ENCODE measurements at regions not wholly inside any gene's neighbourhood (a gene's known extent, or its start where the extent isn't known, plus 50 kb on each side); places are given as distances from the start of the nearest gene placed in this dataset.

DNA sequence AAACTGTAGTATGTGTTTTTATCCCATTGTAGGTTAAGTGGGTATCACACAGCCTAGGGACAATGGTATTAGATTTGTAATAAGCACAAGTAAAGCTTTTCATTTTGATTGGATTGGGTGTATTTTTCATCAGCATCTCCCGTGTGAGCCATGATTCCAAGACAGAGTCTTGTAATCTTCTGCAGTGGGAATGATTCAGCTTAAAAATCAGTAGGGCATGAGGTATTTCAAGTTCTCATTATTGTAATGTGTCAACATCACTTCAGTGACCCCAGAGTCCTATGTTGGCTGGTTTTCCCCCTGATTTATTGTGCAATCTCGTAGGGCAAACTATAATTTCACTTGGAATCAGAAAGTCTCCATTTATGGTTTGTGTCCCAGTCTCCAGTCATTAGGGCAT is 833.2 kb upstream of the RBFOX1 start:
- TF ChIP-seq, protein P1, sequence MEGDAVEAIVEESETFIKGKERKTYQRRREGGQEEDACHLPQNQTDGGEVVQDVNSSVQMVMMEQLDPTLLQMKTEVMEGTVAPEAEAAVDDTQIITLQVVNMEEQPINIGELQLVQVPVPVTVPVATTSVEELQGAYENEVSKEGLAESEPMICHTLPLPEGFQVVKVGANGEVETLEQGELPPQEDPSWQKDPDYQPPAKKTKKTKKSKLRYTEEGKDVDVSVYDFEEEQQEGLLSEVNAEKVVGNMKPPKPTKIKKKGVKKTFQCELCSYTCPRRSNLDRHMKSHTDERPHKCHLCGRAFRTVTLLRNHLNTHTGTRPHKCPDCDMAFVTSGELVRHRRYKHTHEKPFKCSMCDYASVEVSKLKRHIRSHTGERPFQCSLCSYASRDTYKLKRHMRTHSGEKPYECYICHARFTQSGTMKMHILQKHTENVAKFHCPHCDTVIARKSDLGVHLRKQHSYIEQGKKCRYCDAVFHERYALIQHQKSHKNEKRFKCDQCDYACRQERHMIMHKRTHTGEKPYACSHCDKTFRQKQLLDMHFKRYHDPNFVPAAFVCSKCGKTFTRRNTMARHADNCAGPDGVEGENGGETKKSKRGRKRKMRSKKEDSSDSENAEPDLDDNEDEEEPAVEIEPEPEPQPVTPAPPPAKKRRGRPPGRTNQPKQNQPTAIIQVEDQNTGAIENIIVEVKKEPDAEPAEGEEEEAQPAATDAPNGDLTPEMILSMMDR (IDR thresholded peaks at IDR 0.05; ENCODE audit: low read depth, low read length): no peak
- no peak for TF ChIP-seq POLR2A (IDR thresholded peaks at IDR 0.05; ENCODE audit: extremely low read depth, insufficient read length)
- TF ChIP-seq, protein P2, sequence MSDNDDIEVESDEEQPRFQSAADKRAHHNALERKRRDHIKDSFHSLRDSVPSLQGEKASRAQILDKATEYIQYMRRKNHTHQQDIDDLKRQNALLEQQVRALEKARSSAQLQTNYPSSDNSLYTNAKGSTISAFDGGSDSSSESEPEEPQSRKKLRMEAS (IDR thresholded peaks at IDR 0.05; ENCODE audit: low read depth, low read length): no peak
